ENCODE measurements at regions not wholly inside any gene's neighbourhood (a gene's known extent, or its start where the extent isn't known, plus 50 kb on each side); places are given as distances from the start of the nearest gene placed in this dataset.

DNA sequence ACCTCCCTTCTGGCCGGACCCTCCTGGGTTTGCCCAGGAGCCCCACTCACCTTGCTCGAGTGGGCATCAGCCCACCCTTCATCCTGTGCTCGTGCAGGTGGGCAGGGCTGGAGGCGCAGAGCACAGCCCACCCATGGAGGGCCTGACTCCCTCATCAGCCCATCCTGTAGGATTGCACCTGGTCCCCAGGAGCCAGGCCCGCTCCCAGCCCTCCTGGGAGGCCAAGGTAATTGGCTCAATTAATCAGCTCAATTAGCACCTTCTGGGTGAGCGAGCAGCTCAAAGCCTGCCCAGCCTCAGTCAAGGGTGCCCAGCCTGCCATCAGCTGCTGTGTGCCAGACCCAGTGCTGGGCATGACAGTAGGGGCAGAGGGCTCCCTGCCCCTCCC, 58.1 kb upstream of the NECTIN1 start:
- intact Hi-C loops (cut with DNase I) = no loop called here
- Histone ChIP-seq H3K27me3 (peaks cover 0 to 3% (median 0%) of the 10 kb centered on the region in 3 donors), H3K9me3 (peaks cover 0 to 2% (median 0%) of the 10 kb centered on the region in 4 donors), H3K4me1 (no peaks in the 10 kb centered on the region), H3K36me3 (no peaks in the 10 kb centered on the region), H3K27ac (no peak overlapping the region), H3K4me3 (no peak overlapping the region)
- WGBS, 2 donors = 80 to 89% methylated on average over 6 of the region's 6 CpGs
- DNase-seq = no peak
- TF ChIP-seq EP300 (IDR thresholded peaks at IDR 0.05) = no peak
- no peak for TF ChIP-seq POLR2A (IDR thresholded peaks at IDR 0.05)
- TF ChIP-seq, protein P1, sequence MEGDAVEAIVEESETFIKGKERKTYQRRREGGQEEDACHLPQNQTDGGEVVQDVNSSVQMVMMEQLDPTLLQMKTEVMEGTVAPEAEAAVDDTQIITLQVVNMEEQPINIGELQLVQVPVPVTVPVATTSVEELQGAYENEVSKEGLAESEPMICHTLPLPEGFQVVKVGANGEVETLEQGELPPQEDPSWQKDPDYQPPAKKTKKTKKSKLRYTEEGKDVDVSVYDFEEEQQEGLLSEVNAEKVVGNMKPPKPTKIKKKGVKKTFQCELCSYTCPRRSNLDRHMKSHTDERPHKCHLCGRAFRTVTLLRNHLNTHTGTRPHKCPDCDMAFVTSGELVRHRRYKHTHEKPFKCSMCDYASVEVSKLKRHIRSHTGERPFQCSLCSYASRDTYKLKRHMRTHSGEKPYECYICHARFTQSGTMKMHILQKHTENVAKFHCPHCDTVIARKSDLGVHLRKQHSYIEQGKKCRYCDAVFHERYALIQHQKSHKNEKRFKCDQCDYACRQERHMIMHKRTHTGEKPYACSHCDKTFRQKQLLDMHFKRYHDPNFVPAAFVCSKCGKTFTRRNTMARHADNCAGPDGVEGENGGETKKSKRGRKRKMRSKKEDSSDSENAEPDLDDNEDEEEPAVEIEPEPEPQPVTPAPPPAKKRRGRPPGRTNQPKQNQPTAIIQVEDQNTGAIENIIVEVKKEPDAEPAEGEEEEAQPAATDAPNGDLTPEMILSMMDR (IDR thresholded peaks at IDR 0.05) = no peak
- no peak for TF ChIP-seq POLR2AphosphoS5 (IDR thresholded peaks at IDR 0.05)

DNA sequence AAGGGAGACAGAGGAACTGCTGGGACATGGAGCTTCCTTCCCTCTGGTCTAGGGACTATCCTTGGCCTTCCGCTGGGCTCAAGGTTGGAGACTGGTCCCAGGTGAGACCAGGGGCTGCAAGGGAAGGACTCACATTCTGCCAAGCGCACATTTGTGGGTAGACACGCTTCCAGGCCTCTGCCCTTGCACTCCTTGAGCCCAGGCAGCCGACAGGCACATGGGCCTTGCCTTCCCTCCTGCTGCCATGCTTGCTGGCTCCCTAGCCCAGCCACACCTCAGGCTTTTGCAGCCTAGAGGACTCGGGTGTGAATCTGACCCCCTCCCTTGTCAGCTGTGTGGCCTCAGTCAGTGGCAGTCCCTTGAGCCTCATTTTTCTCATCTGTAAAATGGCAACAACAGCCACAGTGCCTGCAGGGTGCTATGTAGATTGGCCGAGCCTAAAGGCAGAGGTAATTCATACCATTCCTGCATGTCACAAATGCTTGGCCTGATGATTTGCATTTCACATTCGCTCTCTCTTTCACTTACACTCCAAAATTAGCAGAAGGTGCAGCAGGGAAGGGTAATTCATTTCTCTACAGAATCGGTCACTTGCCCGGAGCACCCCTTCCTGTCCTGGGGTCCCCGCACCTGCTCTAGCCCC, 57.6 kb upstream of the NECTIN1 start:
- H3K4me3 ChIP-seq = no peak overlapping the region
- DNase-seq = no peak
- peaks cover 0 to 2% (median 0%) of the 10 kb centered on the region in 4 donors for H3K9me3 ChIP-seq
- WGBS, 2 donors = 86 to 92% methylated on average over 10 of the region's 10 CpGs
- no peak overlapping the region for H3K27ac ChIP-seq
- intact Hi-C loops (cut with DNase I) = no loop called here
- H3K36me3 ChIP-seq = no peaks in the 10 kb centered on the region
- H3K4me1 ChIP-seq = no peaks in the 10 kb centered on the region
- peaks cover 0 to 3% (median 0%) of the 10 kb centered on the region in 3 donors for H3K27me3 ChIP-seq
- TF ChIP-seq, protein P1 (IDR thresholded peaks at IDR 0.05) = no peak
- TF ChIP-seq POLR2A (IDR thresholded peaks at IDR 0.05) = no peak
- no peak for TF ChIP-seq POLR2AphosphoS5 (IDR thresholded peaks at IDR 0.05)
- no peak for TF ChIP-seq EP300 (IDR thresholded peaks at IDR 0.05)

DNA sequence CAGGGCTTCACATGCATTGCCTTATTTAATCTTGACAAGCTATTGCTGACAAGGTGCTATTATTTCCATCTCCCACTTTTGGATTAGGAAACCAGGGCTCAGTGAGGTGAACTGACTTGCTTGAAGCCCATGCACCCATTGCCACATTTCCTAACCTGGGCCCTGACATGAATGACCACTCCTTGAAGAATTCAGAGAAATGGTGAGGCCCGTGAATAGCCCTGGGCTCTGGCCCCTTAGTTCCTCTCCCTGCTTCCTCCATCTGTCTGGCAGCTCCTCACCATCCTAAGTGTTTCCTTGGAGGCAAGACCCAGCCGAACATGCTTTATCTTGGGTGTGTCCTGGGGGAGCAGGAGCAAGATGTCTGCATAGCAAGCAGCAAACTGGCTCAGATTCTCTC, 56.1 kb upstream of the NECTIN1 start:
- H3K36me3 ChIP-seq = no peaks in the 10 kb centered on the region
- peaks cover 0 to 3% (median 0%) of the 10 kb centered on the region in 3 donors for H3K27me3 ChIP-seq
- H3K27ac ChIP-seq = no peak overlapping the region
- no peak for DNase-seq
- WGBS, 2 donors = 50 to 63% methylated on average over 2 of the region's 2 CpGs
- no peak overlapping the region for H3K4me3 ChIP-seq
- TF ChIP-seq POLR2AphosphoS5 (IDR thresholded peaks at IDR 0.05) (no peak), POLR2A (IDR thresholded peaks at IDR 0.05) (no peak)
- H3K9me3 ChIP-seq = peaks cover 0 to 2% (median 0%) of the 10 kb centered on the region in 4 donors
- intact Hi-C loops (cut with DNase I) = no loop called here
- H3K4me1 ChIP-seq = no peaks in the 10 kb centered on the region

DNA sequence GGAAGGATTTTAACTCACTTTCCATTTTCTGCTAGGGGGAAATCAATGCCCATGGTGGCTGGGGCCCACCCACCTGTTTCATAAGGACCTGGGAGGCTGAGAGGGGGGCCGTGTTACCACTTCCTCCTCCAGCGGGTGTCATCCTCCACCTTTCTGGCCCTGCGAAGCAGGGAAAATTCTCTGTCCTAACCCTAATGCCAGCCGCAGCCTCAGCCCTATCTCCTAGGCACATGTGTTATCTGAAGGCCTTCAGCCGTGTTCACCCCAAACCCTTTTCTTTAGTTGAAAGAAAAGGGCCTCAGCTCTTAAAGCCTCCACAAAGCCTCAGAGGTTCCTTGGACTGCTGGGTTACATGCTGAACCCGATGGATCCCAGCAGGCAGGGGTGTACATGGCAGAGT, 55.4 kb upstream of the NECTIN1 start:
- Histone ChIP-seq H3K27ac (no peak overlapping the region), H3K9me3 (peaks cover 0 to 2% (median 0%) of the 10 kb centered on the region in 4 donors), H3K27me3 (peaks cover 0 to 3% (median 0%) of the 10 kb centered on the region in 3 donors), H3K4me3 (no peak overlapping the region), H3K36me3 (no peaks in the 10 kb centered on the region), H3K4me1 (no peaks in the 10 kb centered on the region)
- no peak for DNase-seq
- WGBS, 2 donors = 85 to 94% methylated on average over 6 of the region's 6 CpGs
- TF ChIP-seq, protein P1 (IDR thresholded peaks at IDR 0.05) = no peak
- TF ChIP-seq POLR2AphosphoS5 (IDR thresholded peaks at IDR 0.05) (no peak), POLR2A (IDR thresholded peaks at IDR 0.05) (no peak), EP300 (IDR thresholded peaks at IDR 0.05) (no peak)
- intact Hi-C loops (cut with DNase I) = no loop called here

DNA sequence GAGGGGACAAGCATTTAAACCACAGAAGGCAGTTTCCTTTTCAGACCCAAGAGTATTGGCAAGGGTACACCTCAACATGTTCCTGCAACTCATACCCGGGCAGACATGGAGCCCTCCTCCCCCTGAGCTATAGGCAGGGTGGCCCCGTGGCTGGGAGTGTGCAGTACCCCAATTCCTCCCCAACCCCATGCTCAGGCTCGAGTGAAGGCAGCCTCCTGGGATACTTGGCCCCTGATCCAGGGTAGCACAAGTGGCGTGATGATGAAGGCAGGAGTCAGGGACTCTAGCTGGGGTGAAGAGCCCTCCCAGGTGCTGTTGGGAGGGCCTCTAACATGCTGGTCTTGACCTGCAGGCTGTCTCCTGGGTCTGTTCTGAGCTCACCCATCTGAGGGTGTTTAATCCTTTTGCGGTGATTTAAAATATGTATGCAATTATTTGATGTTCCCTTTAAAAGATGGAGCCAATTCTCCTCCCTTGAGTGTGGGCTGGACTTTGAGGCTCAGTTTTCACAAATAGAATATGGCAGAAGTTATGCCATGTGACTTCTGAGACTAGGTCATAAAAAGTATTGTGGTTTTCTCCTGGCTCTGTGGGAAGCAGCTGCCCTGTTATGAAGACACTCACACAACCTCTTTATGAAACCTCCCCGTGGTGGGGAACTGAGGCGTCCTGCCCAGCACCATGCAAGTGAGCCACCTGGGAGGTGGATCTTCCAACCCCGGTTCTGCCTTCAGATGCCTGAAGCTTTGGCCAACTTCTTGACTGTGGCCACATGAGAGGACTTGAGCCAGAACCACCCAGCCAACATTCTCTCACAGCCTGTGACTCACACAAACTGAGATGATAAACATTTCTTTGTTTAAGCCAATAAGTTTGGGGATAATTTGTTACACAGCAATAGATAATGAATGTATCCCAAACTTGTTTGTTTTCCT, 54.7 kb upstream of the NECTIN1 start:
- DNase-seq = no peak
- Histone ChIP-seq H3K4me1 (no peaks in the 10 kb centered on the region), H3K9me3 (peaks cover 0 to 2% (median 0%) of the 10 kb centered on the region in 4 donors), H3K36me3 (no peaks in the 10 kb centered on the region), H3K4me3 (no peak overlapping the region), H3K27me3 (peaks cover 0 to 3% (median 0%) of the 10 kb centered on the region in 3 donors), H3K27ac (no peak overlapping the region)
- intact Hi-C loops (cut with DNase I) = no loop called here
- TF ChIP-seq, protein P1 (IDR thresholded peaks at IDR 0.05) = no peak
- no peak for TF ChIP-seq EP300 (IDR thresholded peaks at IDR 0.05)
- no peak for TF ChIP-seq POLR2AphosphoS5 (IDR thresholded peaks at IDR 0.05)
- no peak for TF ChIP-seq POLR2A (IDR thresholded peaks at IDR 0.05)
- WGBS, 2 donors = 89 to 91% methylated on average over 8 of the region's 8 CpGs
